SK-N-SH (cell line): ENCODE measurements at regions not wholly inside any gene's neighbourhood (a gene's known extent, or its start where the extent isn't known, plus 50 kb on each side); places are given as distances from the start of the nearest gene placed in this dataset.

Experiments used
- CTCF ChIA-PET: fragments of 300-600, 350-600 bp; formaldehyde crosslinking; extraction: SDS; loops from one replicate; lab custom pipeline; 2021; lab: Yijun Ruan, JAX
- POLR2A ChIA-PET: fragments of 350-600 bp; sonication (Branson Sonifier 250); formaldehyde crosslinking; extraction: SDS; loops from one replicate; lab custom pipeline; 2020; ENCODE audit warnings: antibody characterized with exemption, inconsistent platforms; lab: Yijun Ruan, JAX
- DNase-seq: peaks from one replicate; pipeline ENCODE4 v3.0.0; 2012
- H2AFZ ChIP-seq: fragments of 200-600 bp; sonication (generic); 2 replicates; pipeline ENCODE4 v1.8.1; 2016; ENCODE audit warnings: antibody characterized with exemption, mild to moderate bottlenecking, low read depth
- H3F3A ChIP-seq: fragments of 200-600 bp; sonication (generic); replicated peaks from 2 replicates; pipeline ENCODE3; 2016; ENCODE audit warnings: antibody characterized with exemption, mild to moderate bottlenecking; ENCODE audit not compliant: insufficient read depth
- H3K27ac ChIP-seq, 2 experiments: fragments of 200-500 bp in 1 of 2; fragments of 200-600 bp in 1 of 2; sonication (Bioruptor generic) in 1 of 2; sonication (generic), shearing (Covaris generic) in 1 of 2; 2 replicates each; pipeline versions ENCODE4 v1.5.1 to v1.6.1; 2014 to 2016; ENCODE audit warnings: low read depth in 2 of 2, inconsistent platforms in 1 of 2, low read length in 1 of 2, mild to moderate bottlenecking in 1 of 2, mixed read lengths in 1 of 2
- H3K27me3 ChIP-seq: fragments of 200-600 bp; sonication (generic), shearing (Covaris generic); 2 replicates; pipeline ENCODE4 v1.6.1; 2016; ENCODE audit warnings: mixed run types; ENCODE audit not compliant: insufficient read depth
- H3K36me3 ChIP-seq, 2 experiments: fragments of 200-500 bp in 1 of 2; fragments of 200-600 bp in 1 of 2; sonication (Bioruptor generic) in 1 of 2; sonication (generic) in 1 of 2; replicated peaks in 1 of 2; 2 replicates each; pipeline versions ENCODE3 to v1.5.1; 2014 to 2016; ENCODE audit warnings: low read length in 1 of 2, mild to moderate bottlenecking in 1 of 2; ENCODE audit not compliant: insufficient read depth in 2 of 2, control insufficient read depth in 1 of 2
- H3K4me1 ChIP-seq, 2 experiments: fragments of 200-500 bp in 1 of 2; fragments of 200-600 bp in 1 of 2; sonication (Bioruptor generic) in 1 of 2; sonication (generic), shearing (Covaris generic) in 1 of 2; 2 replicates each; pipeline versions ENCODE4 v1.5.1 to v1.6.1; 2014 to 2016; ENCODE audit warnings: low read depth in 1 of 2, low read length in 1 of 2, mixed run types in 1 of 2; ENCODE audit not compliant: insufficient read depth in 2 of 2, control insufficient read depth in 1 of 2
- H3K4me2 ChIP-seq: fragments of 200-600 bp; sonication (generic), shearing (Covaris generic); 2 replicates; pipeline ENCODE4 v1.6.1; 2017; ENCODE audit warnings: mixed run types
- H3K4me3 ChIP-seq, 2 experiments: fragments of 200-500 bp in 1 of 2; fragments of 200-600 bp in 1 of 2; sonication (Bioruptor generic) in 1 of 2; sonication (generic), shearing (Covaris generic) in 1 of 2; 2 replicates each; pipeline versions ENCODE4 v1.5.1 to v1.8.1; 2014 to 2016; ENCODE audit warnings: low read depth in 2 of 2, inconsistent platforms in 1 of 2, low read length in 1 of 2, mild to moderate bottlenecking in 1 of 2, mixed read lengths in 1 of 2, moderate library complexity in 1 of 2
- H3K79me2 ChIP-seq: fragments of 200-600 bp; sonication (generic); 2 replicates; pipeline ENCODE4 v1.8.1; 2017; ENCODE audit warnings: mild to moderate bottlenecking; ENCODE audit not compliant: insufficient read depth
- H3K9ac ChIP-seq: fragments of 200-600 bp; sonication (generic); 2 replicates; pipeline ENCODE4 v1.6.1; 2017; ENCODE audit warnings: mixed run types
- H3K9me2 ChIP-seq: fragments of 200-600 bp; sonication (generic); 2 replicates; pipeline ENCODE4 v1.6.1; 2017; ENCODE audit warnings: mixed run types
- H3K9me3 ChIP-seq: fragments of 200-600 bp; sonication (generic); 2 replicates; pipeline ENCODE4 v1.6.1; 2017; ENCODE audit warnings: mixed run types, mild to moderate bottlenecking, moderate library complexity
- H4K20me1 ChIP-seq: fragments of 200-600 bp; sonication (generic); 2 replicates; pipeline ENCODE4 v1.6.1; 2017; ENCODE audit warnings: mild to moderate bottlenecking, mixed run types; ENCODE audit not compliant: insufficient read depth
- CHD2 ChIP-seq: fragments of 150-350 bp; IDR thresholded peaks from 2 replicates; pipeline ENCODE4 v1.6.1; 2018; ENCODE audit warnings: low read length; ENCODE audit not compliant: partially characterized antibody
- ELF1 ChIP-seq: IDR thresholded peaks from 2 replicates; pipeline ENCODE4 v1.4.0; 2012
- FOSL2 ChIP-seq: IDR thresholded peaks from 2 replicates; pipeline ENCODE4 v1.4.0; 2012; ENCODE audit warnings: low read depth, mild to moderate bottlenecking, moderate library complexity, borderline replicate concordance
- GATA2 ChIP-seq: sonication (generic); formaldehyde crosslinking; IDR thresholded peaks from 2 replicates; pipeline ENCODE4 v1.5.0; 2020; ENCODE audit warnings: mild to moderate bottlenecking, missing genetic modification reagents
- JUND ChIP-seq: IDR thresholded peaks from 2 replicates; pipeline ENCODE4 v1.4.0; 2012
- MEF2A ChIP-seq: IDR thresholded peaks from 2 replicates; pipeline ENCODE4 v1.4.0; 2012; ENCODE audit warnings: low read depth, borderline replicate concordance
- NRF1 ChIP-seq: IDR thresholded peaks from 2 replicates; pipeline ENCODE4 v1.6.1; 2012; ENCODE audit warnings: low read depth, mild to moderate bottlenecking, low read length
- RFX5 ChIP-seq: IDR thresholded peaks from 2 replicates; pipeline ENCODE4 v1.6.1; 2012; ENCODE audit warnings: mild to moderate bottlenecking, improper control_type of control experiment, low read length
- SIN3A ChIP-seq: IDR thresholded peaks from 2 replicates; pipeline ENCODE4 v1.6.1; 2012; ENCODE audit warnings: low read depth, mild to moderate bottlenecking, low read length, moderate library complexity, borderline replicate concordance
- TAF1 ChIP-seq: IDR thresholded peaks from 2 replicates; pipeline ENCODE4 v1.6.1; 2012; ENCODE audit warnings: low read depth, mild to moderate bottlenecking, low read length, moderate library complexity, borderline replicate concordance
- TCF12 ChIP-seq: IDR thresholded peaks from 2 replicates; pipeline ENCODE4 v1.4.0; 2012
- TEAD4 ChIP-seq: IDR thresholded peaks from 2 replicates; pipeline ENCODE4 v1.4.0; 2012; ENCODE audit warnings: mild to moderate bottlenecking, borderline replicate concordance; ENCODE audit not compliant: insufficient read depth
- YY1 ChIP-seq: IDR thresholded peaks from 2 replicates; pipeline ENCODE4 v1.4.0; 2012; ENCODE audit warnings: low read depth, mild to moderate bottlenecking
- WGBS: methylation state at CpG from one replicate; pipeline ENCODE4 v1.1.6; 2017; ENCODE audit warnings: low lambda C conversion rate; 5-methylcytosine and 5-hydroxymethylcytosine counted together
- TF ChIP-seq, protein P1 (sequence below): IDR thresholded peaks from 2 replicates; pipeline ENCODE4 v1.4.0; 2012; ENCODE audit warnings: low read depth, borderline replicate concordance
- TF ChIP-seq, protein P2 (sequence below): IDR thresholded peaks from 2 replicates; pipeline ENCODE4 v1.4.0; 2012; ENCODE audit warnings: low read depth
- TF ChIP-seq, protein P3 (sequence below): fragments of 200-600 bp; sonication (generic); IDR thresholded peaks from 2 replicates; pipeline ENCODE4 v1.6.1; 2017; ENCODE audit warnings: antibody characterized with exemption, mild to moderate bottlenecking, moderate library complexity
- TF ChIP-seq, protein P4 (sequence below): IDR thresholded peaks from 2 replicates; pipeline ENCODE4; 2012
- TF ChIP-seq, protein P5 (sequence below): fragments of 150-350 bp; IDR thresholded peaks from 2 replicates; pipeline ENCODE4 v1.6.1; 2016; ENCODE audit warnings: mild to moderate bottlenecking, low read depth, low read length
- TF ChIP-seq, protein P6 (sequence below): IDR thresholded peaks from 2 replicates; pipeline ENCODE4 v1.4.0; 2012; ENCODE audit warnings: low read depth, borderline replicate concordance

DNA sequence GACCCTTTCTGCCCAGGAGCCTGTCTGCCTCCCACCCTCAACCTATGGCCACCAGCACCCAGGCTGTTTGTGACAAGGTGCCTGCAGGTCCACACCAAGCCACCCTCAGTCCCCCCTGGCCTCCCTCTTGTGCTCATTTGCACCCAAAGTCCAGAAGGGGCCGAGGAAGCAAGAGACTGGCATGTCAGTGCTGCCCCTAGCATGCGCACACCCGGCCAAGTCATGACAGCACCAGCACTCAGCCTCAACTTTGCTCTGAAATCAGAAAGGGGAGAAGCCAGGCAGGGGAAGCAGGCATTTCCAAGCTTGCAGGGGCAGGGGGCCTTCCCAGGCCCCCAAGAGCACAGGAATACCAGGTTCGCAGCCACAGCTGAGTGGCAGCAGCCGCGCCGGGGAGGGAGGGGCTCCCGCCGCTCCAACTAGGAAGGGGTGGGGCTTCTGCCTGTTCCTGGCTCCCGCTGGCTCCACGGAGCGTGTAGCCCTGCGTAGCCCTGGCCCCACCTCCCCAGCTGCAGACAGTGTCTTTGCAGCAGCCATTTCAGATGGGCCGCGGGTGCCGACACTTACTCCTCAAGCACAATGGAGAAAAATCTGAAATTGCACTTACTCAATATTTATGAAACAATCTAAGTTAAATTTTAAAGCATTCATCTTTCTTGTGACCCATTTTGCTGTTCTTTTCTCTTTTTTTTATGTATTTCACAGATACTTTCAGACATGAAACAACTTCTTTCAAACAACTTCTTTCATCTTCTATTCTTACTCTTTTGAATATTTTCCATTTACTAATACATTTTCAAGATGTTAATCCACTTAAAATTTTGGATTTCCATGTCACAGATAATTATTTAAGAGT, 54.9 kb upstream of the ABCB5 start:
- H3K36me3 ChIP-seq = no peaks in the 10 kb centered on the region
- WGBS = 69% methylated on average over 14 of the region's 16 CpGs
- no peak overlapping the region for H3K9ac ChIP-seq
- DNase-seq = no peak
- H3K9me2 ChIP-seq = no peaks in the 10 kb centered on the region
- no peaks in the 10 kb centered on the region for H4K20me1 ChIP-seq
- H3K4me2 ChIP-seq = no peak overlapping the region
- H3K79me2 ChIP-seq = no peaks in the 10 kb centered on the region
- ChIA-PET POLR2A (no interaction called here), CTCF (interaction anchor here (0.7 to 3.5 kb wide), 5 partner anchors 11 to 1848 kb away, joined by 3 to 14 read pairs (median 3); partner anchors contain the start of gene ITGB8)
- peaks cover 0 to 14% of the 10 kb centered on the region in 2 experiments; a peak in 2 of 4 replicates for H3K4me1 ChIP-seq
- H3K27ac ChIP-seq = no peak overlapping the region
- no peak overlapping the region for H2AFZ ChIP-seq
- no peak overlapping the region for H3K4me3 ChIP-seq
- no peaks in the 10 kb centered on the region for H3K9me3 ChIP-seq
- H3K27me3 ChIP-seq = no peaks in the 10 kb centered on the region
- no peaks in the 10 kb centered on the region for H3F3A ChIP-seq
- TF ChIP-seq TEAD4 (no peak), CHD2 (no peak), GATA2 (CRISPR knock-in tag) (no peak), JUND (no peak), TCF12 (no peak), ELF1 (no peak), SIN3A (no peak), YY1 (no peak)
- TF ChIP-seq, protein P1, sequence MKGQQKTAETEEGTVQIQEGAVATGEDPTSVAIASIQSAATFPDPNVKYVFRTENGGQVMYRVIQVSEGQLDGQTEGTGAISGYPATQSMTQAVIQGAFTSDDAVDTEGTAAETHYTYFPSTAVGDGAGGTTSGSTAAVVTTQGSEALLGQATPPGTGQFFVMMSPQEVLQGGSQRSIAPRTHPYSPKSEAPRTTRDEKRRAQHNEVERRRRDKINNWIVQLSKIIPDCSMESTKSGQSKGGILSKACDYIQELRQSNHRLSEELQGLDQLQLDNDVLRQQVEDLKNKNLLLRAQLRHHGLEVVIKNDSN = no peak
- TF ChIP-seq, all 33 proteins: peak for 0

DNA sequence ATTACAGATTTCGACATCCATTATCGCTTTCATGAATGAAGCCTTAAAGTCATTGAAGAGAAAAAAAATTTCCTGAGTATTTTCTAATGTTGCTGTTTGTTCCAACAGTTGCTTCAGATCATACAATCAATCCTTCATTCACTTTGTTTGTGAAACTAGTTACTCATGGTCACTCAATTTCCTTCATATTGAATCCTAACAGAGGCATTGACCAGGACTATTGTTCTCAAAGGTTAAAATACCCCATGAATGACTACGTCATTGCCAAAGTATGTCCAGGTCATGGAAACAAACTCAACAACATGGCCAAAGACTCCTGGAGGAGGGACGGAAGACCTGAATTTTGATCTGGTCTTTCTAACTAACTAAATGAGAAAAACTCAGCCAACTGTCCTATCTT, 54.0 kb upstream of the ABCB5 start:
- TF ChIP-seq, protein P2, sequence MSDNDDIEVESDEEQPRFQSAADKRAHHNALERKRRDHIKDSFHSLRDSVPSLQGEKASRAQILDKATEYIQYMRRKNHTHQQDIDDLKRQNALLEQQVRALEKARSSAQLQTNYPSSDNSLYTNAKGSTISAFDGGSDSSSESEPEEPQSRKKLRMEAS = no peak
- TF ChIP-seq FOSL2 = no peak
- TF ChIP-seq, protein P3, sequence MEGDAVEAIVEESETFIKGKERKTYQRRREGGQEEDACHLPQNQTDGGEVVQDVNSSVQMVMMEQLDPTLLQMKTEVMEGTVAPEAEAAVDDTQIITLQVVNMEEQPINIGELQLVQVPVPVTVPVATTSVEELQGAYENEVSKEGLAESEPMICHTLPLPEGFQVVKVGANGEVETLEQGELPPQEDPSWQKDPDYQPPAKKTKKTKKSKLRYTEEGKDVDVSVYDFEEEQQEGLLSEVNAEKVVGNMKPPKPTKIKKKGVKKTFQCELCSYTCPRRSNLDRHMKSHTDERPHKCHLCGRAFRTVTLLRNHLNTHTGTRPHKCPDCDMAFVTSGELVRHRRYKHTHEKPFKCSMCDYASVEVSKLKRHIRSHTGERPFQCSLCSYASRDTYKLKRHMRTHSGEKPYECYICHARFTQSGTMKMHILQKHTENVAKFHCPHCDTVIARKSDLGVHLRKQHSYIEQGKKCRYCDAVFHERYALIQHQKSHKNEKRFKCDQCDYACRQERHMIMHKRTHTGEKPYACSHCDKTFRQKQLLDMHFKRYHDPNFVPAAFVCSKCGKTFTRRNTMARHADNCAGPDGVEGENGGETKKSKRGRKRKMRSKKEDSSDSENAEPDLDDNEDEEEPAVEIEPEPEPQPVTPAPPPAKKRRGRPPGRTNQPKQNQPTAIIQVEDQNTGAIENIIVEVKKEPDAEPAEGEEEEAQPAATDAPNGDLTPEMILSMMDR = no peak
- TF ChIP-seq TAF1 = no peak
- TF ChIP-seq, protein P4, sequence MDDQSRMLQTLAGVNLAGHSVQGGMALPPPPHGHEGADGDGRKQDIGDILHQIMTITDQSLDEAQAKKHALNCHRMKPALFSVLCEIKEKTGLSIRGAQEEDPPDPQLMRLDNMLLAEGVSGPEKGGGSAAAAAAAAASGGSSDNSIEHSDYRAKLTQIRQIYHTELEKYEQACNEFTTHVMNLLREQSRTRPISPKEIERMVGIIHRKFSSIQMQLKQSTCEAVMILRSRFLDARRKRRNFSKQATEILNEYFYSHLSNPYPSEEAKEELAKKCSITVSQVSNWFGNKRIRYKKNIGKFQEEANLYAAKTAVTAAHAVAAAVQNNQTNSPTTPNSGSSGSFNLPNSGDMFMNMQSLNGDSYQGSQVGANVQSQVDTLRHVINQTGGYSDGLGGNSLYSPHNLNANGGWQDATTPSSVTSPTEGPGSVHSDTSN = no peak
- TF ChIP-seq MEF2A = no peak
- no peak for TF ChIP-seq TEAD4
- TF ChIP-seq TCF12 = no peak
- no peak for TF ChIP-seq RFX5
- TF ChIP-seq NRF1 = no peak
- TF ChIP-seq YY1 = no peak
- no peak for TF ChIP-seq ELF1
- TF ChIP-seq, protein P5, sequence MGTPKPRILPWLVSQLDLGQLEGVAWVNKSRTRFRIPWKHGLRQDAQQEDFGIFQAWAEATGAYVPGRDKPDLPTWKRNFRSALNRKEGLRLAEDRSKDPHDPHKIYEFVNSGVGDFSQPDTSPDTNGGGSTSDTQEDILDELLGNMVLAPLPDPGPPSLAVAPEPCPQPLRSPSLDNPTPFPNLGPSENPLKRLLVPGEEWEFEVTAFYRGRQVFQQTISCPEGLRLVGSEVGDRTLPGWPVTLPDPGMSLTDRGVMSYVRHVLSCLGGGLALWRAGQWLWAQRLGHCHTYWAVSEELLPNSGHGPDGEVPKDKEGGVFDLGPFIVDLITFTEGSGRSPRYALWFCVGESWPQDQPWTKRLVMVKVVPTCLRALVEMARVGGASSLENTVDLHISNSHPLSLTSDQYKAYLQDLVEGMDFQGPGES = no peak
- TF ChIP-seq, protein P6, sequence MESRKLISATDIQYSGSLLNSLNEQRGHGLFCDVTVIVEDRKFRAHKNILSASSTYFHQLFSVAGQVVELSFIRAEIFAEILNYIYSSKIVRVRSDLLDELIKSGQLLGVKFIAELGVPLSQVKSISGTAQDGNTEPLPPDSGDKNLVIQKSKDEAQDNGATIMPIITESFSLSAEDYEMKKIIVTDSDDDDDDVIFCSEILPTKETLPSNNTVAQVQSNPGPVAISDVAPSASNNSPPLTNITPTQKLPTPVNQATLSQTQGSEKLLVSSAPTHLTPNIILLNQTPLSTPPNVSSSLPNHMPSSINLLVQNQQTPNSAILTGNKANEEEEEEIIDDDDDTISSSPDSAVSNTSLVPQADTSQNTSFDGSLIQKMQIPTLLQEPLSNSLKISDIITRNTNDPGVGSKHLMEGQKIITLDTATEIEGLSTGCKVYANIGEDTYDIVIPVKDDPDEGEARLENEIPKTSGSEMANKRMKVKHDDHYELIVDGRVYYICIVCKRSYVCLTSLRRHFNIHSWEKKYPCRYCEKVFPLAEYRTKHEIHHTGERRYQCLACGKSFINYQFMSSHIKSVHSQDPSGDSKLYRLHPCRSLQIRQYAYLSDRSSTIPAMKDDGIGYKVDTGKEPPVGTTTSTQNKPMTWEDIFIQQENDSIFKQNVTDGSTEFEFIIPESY = no peak
- Histone ChIP-seq H3K9me2 (no peaks in the 10 kb centered on the region), H3K4me2 (no peak overlapping the region), H3K27ac (no peak overlapping the region), H3K9ac (no peak overlapping the region), H3K27me3 (no peaks in the 10 kb centered on the region), H3K36me3 (no peaks in the 10 kb centered on the region), H2AFZ (no peak overlapping the region), H3K79me2 (no peaks in the 10 kb centered on the region), H3F3A (no peaks in the 10 kb centered on the region), H3K9me3 (no peaks in the 10 kb centered on the region), H3K4me3 (no peak overlapping the region), H4K20me1 (no peaks in the 10 kb centered on the region), H3K4me1 (peaks cover 0 to 14% of the 10 kb centered on the region in 2 experiments; a peak in 2 of 4 replicates)
- ChIA-PET POLR2A (no interaction called here), CTCF (interaction anchor here (0.7 kb wide), 1 partner anchor 1848 kb away, joined by 3 read pairs; no protein-coding TSS in a partner anchor)
- no peak for DNase-seq
- WGBS = 47% methylated on average over 4 of the region's 4 CpGs
